ENCODE measurements at regions not wholly inside any gene's neighbourhood (a gene's known extent, or its start where the extent isn't known, plus 50 kb on each side); places are given as distances from the start of the nearest gene placed in this dataset.

GRCh38 chr20:55746723-55747122 lies 258.6 kb downstream of the CBLN4 start:
- H3K4me3 ChIP-seq (ENCODE audit: low read length) = no peak overlapping the region
- no peak for TF ChIP-seq CTCF (conservative IDR thresholded peaks at IDR 0.05; ENCODE audit: low read depth, low read length)
- DNase-seq (ENCODE audit: low read depth) = no peak

- H3K4me3 ChIP-seq (ENCODE audit: low read length) = no peak overlapping the region
- no peak for DNase-seq (ENCODE audit: low read depth)
- no peak for TF ChIP-seq CTCF (conservative IDR thresholded peaks at IDR 0.05; ENCODE audit: low read depth, low read length)
Observed at GRCh38 chr20:55745840-55746239, 259.5 kb downstream of the CBLN4 start.

GRCh38 chr20:55744896-55745295 lies 260.4 kb downstream of the CBLN4 start:
- TF ChIP-seq CTCF (conservative IDR thresholded peaks at IDR 0.05; ENCODE audit: low read depth, low read length) = no peak
- no peak overlapping the region for H3K4me3 ChIP-seq (ENCODE audit: low read length)
- no peak for DNase-seq (ENCODE audit: low read depth)

GRCh38 chr20:55741801-55742200 lies 263.5 kb downstream of the CBLN4 start:
- no peak overlapping the region for H3K4me3 ChIP-seq (ENCODE audit: low read length)
- no peak for DNase-seq (ENCODE audit: low read depth)
- no peak for TF ChIP-seq CTCF (conservative IDR thresholded peaks at IDR 0.05; ENCODE audit: low read depth, low read length)

- no peak for DNase-seq (ENCODE audit: low read depth)
- no peak overlapping the region for H3K4me3 ChIP-seq (ENCODE audit: low read length)
- no peak for TF ChIP-seq CTCF (conservative IDR thresholded peaks at IDR 0.05; ENCODE audit: low read depth, low read length)
Observed at GRCh38 chr20:55740076-55740475, 265.2 kb downstream of the CBLN4 start.

GRCh38 chr20:55730321-55730720 lies 275.0 kb downstream of the CBLN4 start:
- TF ChIP-seq CTCF (conservative IDR thresholded peaks at IDR 0.05; ENCODE audit: low read depth, low read length) = no peak

GRCh38 chr20:55714736-55715135 lies 290.6 kb downstream of the CBLN4 start:
- no peak overlapping the region for H3K4me3 ChIP-seq (ENCODE audit: low read length)
- TF ChIP-seq CTCF (conservative IDR thresholded peaks at IDR 0.05; ENCODE audit: low read depth, low read length) = no peak
- no peak for DNase-seq (ENCODE audit: low read depth)

More at GRCh38 chr20:55730321-55730720, 275.0 kb downstream of the CBLN4 start:
- no peak for DNase-seq (ENCODE audit: low read depth)
- no peak overlapping the region for H3K4me3 ChIP-seq (ENCODE audit: low read length)

Measured in retinal pigment epithelial cell (primary cell).